WTC11 (cell line): ENCODE measurements at regions not wholly inside any gene's neighbourhood (a gene's known extent, or its start where the extent isn't known, plus 50 kb on each side); places are given as distances from the start of the nearest gene placed in this dataset.

Source experiments
- ATAC-seq: fragments of 200-7000 bp; cut with Tn5 transposase; 2 replicates; pipeline ENCODE4 v1.10.0; 2021; ENCODE audit warnings: mild to moderate bottlenecking, moderate library complexity
- CTCF ChIA-PET: fragments of 300-600 bp; sonication (Branson Sonifier 250); formaldehyde crosslinking; loops from one replicate; lab custom pipeline; 2021; ENCODE audit warnings: antibody characterized with exemption; lab: Charles Lee
- POLR2A ChIA-PET: fragments of 350-600 bp; sonication (Branson Sonifier 250); formaldehyde crosslinking; loops from one replicate; lab custom pipeline; 2021; ENCODE audit warnings: antibody characterized with exemption; lab: Charles Lee
- DNase-seq: peaks from one replicate; pipeline ENCODE4 v3.0.0; 2021; ENCODE audit warnings: low spot score
- H3K27ac Mint-ChIP-seq: 2 replicates; pipeline ENCODE4 v1.8.0; 2021; ENCODE audit warnings: mixed read lengths
- H3K27me3 Mint-ChIP-seq: 2 replicates; pipeline ENCODE4 v1.8.0; 2021; ENCODE audit warnings: low read depth, mild to moderate bottlenecking, moderate library complexity, mixed read lengths
- H3K36me3 Mint-ChIP-seq: 2 replicates; pipeline ENCODE4 v1.8.0; 2021; ENCODE audit warnings: mixed read lengths
- H3K4me1 Mint-ChIP-seq: 2 replicates; pipeline ENCODE4 v1.8.0; 2022; ENCODE audit warnings: mixed read lengths
- H3K4me3 Mint-ChIP-seq: 2 replicates; pipeline ENCODE4 v1.8.0; 2021; ENCODE audit warnings: mild to moderate bottlenecking, moderate library complexity, mixed read lengths
- H3K9me3 Mint-ChIP-seq: 2 replicates; pipeline ENCODE4 v1.8.0; 2021; ENCODE audit warnings: mixed read lengths
- ARID4B ChIP-seq: sonication (generic); formaldehyde crosslinking; IDR thresholded peaks from 2 replicates; pipeline ENCODE4 v1.8.0; 2023; ENCODE audit warnings: missing genetic modification reagents, mild to moderate bottlenecking, borderline replicate concordance
- CBFB ChIP-seq: sonication (generic); formaldehyde crosslinking; IDR thresholded peaks from 2 replicates; pipeline ENCODE4 v1.8.1; 2022; ENCODE audit warnings: mild to moderate bottlenecking, low read depth, missing genetic modification reagents
- CREM ChIP-seq: sonication (generic); formaldehyde crosslinking; IDR thresholded peaks from 2 replicates; pipeline ENCODE4 v1.8.1; 2022; ENCODE audit warnings: mild to moderate bottlenecking, missing genetic modification reagents, moderate library complexity
- CTCF ChIP-seq: fragments of 200-600 bp; IDR thresholded peaks from 2 replicates; pipeline ENCODE4 v1.8.0; 2022; ENCODE audit warnings: antibody characterized with exemption
- FOXJ3 ChIP-seq: sonication (generic); formaldehyde crosslinking; IDR thresholded peaks from 2 replicates; pipeline ENCODE4 v1.9.0; 2021; ENCODE audit warnings: missing genetic modification reagents, mild to moderate bottlenecking, borderline replicate concordance
- JAZF1 ChIP-seq: fragments of 250-450 bp; sonication (Bioruptor Pico); IDR thresholded peaks from 2 replicates; pipeline ENCODE4 v1.9.0; 2021; ENCODE audit warnings: moderate library complexity, mild to moderate bottlenecking, inconsistent platforms
- JUN ChIP-seq: sonication (generic); formaldehyde crosslinking; IDR thresholded peaks from 2 replicates; pipeline ENCODE4 v1.8.0; 2023; ENCODE audit warnings: mild to moderate bottlenecking, missing genetic modification reagents
- NFYB ChIP-seq: sonication (generic); formaldehyde crosslinking; conservative IDR thresholded peaks from 2 replicates; pipeline ENCODE4 v1.8.0; 2022; ENCODE audit warnings: low read depth, missing genetic modification reagents
- NR1H2 ChIP-seq: sonication (generic); formaldehyde crosslinking; IDR thresholded peaks from 2 replicates; pipeline ENCODE4 v1.9.0; 2021; ENCODE audit warnings: mild to moderate bottlenecking, moderate library complexity, missing genetic modification reagents
- PRDM15 ChIP-seq: sonication (generic); formaldehyde crosslinking; IDR thresholded peaks from 2 replicates; pipeline ENCODE4 v1.8.0; 2022; ENCODE audit warnings: missing genetic modification reagents
- PREB ChIP-seq: sonication (generic); formaldehyde crosslinking; IDR thresholded peaks from 2 replicates; pipeline ENCODE4 v1.8.1; 2022; ENCODE audit warnings: mild to moderate bottlenecking, missing genetic modification reagents, moderate library complexity, borderline replicate concordance
- RELA ChIP-seq: sonication (generic); formaldehyde crosslinking; IDR thresholded peaks from 2 replicates; pipeline ENCODE4 v1.8.1; 2022; ENCODE audit warnings: missing genetic modification reagents, mild to moderate bottlenecking, borderline replicate concordance
- SMAD3 ChIP-seq: sonication (generic); formaldehyde crosslinking; IDR thresholded peaks from 2 replicates; pipeline ENCODE4 v1.8.0; 2022; ENCODE audit warnings: missing genetic modification reagents, mild to moderate bottlenecking, borderline replicate concordance
- SP1 ChIP-seq: sonication (generic); formaldehyde crosslinking; conservative IDR thresholded peaks from 2 replicates; pipeline ENCODE4 v1.8.1; 2022; ENCODE audit warnings: missing genetic modification reagents
- USF2 ChIP-seq: sonication (generic); formaldehyde crosslinking; IDR thresholded peaks from 2 replicates; pipeline ENCODE4 v1.8.1; 2023; ENCODE audit warnings: mild to moderate bottlenecking, missing genetic modification reagents, moderate library complexity
- ZMAT4 ChIP-seq: fragments of 250-450 bp; sonication (Bioruptor Pico); IDR thresholded peaks from 2 replicates; pipeline ENCODE4 v1.9.0; 2021; ENCODE audit warnings: mild to moderate bottlenecking
- ZNF512 ChIP-seq: sonication (generic); formaldehyde crosslinking; IDR thresholded peaks from 2 replicates; pipeline ENCODE4 v1.8.1; 2022; ENCODE audit warnings: missing genetic modification reagents, borderline replicate concordance
- ZNF671 ChIP-seq: fragments of 250-450 bp; sonication (Bioruptor Pico); IDR thresholded peaks from 2 replicates; pipeline ENCODE4 v1.8.0; 2021; ENCODE audit warnings: mild to moderate bottlenecking

GRCh38 chr17:59462385-59462784, 103.0 kb upstream of the DHX40 start:
- POLR2A ChIA-PET, result interaction anchor here (0.5 to 0.6 kb wide), 2 partner anchors 139 to 428 kb away, joined by 3 to 4 read pairs; no protein-coding TSS in a partner anchor
- no peaks in the 10 kb centered on the region for H3K36me3 Mint-ChIP-seq
- CTCF ChIA-PET, result interaction anchor here (0.7 to 2.9 kb wide), 5 partner anchors 11 to 152 kb away, joined by 3 to 9 read pairs (median 4); no protein-coding TSS in a partner anchor
- no peaks in the 10 kb centered on the region for H3K27me3 Mint-ChIP-seq
- H3K4me3 Mint-ChIP-seq, result no peak overlapping the region
- H3K9me3 Mint-ChIP-seq, result no peaks in the 10 kb centered on the region
- no peak for DNase-seq
- no peak overlapping the region for H3K27ac Mint-ChIP-seq
- no peaks in the 10 kb centered on the region for H3K4me1 Mint-ChIP-seq
- no peak for ATAC-seq
- TF ChIP-seq CBFB (CRISPR knock-in tag), result no peak
- TF ChIP-seq CTCF, result no peak
- TF ChIP-seq SP1 (CRISPR knock-in tag), result no peak
- no peak for TF ChIP-seq ARID4B (CRISPR knock-in tag)
- TF ChIP-seq NFYB (CRISPR knock-in tag), result no peak
- no peak for TF ChIP-seq SMAD3 (CRISPR knock-in tag)
- no peak for TF ChIP-seq USF2
- no peak for TF ChIP-seq JUN (CRISPR knock-in tag)
- no peak for TF ChIP-seq ZNF512 (CRISPR knock-in tag)
- no peak for TF ChIP-seq JAZF1 (CRISPR knock-in tag)
- TF ChIP-seq FOXJ3 (CRISPR knock-in tag), result no peak

- Mint-ChIP-seq H3K27me3 (no peaks in the 10 kb centered on the region), H3K4me3 (no peak overlapping the region), H3K9me3 (no peaks in the 10 kb centered on the region), H3K36me3 (no peaks in the 10 kb centered on the region), H3K27ac (no peak overlapping the region), H3K4me1 (no peaks in the 10 kb centered on the region)
- TF ChIP-seq PREB (CRISPR knock-in tag), result no peak
- TF ChIP-seq NR1H2 (CRISPR knock-in tag), result no peak
- no peak for TF ChIP-seq CREM (CRISPR knock-in tag)
- no peak for TF ChIP-seq ZNF671 (CRISPR knock-in tag)
- TF ChIP-seq NFYB (CRISPR knock-in tag), result no peak
- TF ChIP-seq PRDM15 (CRISPR knock-in tag), result no peak
- TF ChIP-seq ZMAT4 (CRISPR knock-in tag), result no peak
- TF ChIP-seq RELA, result no peak
- no peak for TF ChIP-seq ZNF512 (CRISPR knock-in tag)
- POLR2A ChIA-PET, result no interaction called here
- CTCF ChIA-PET, result interaction anchor here (0.8 to 2.9 kb wide), 6 partner anchors 12 to 839 kb away, joined by 3 to 9 read pairs (median 5); no protein-coding TSS in a partner anchor
- no peak for ATAC-seq
- DNase-seq, result no peak
Measured at GRCh38 chr17:59464246-59464645, 101.2 kb upstream of the DHX40 start.
